Activated CD8-positive, alpha-beta memory T cell treated with anti-CD3 and anti-CD28 coated beads, Interleukin-2, amount 10 ng/mL, durations not matched to agents 7 days and 5 days (primary cell): ENCODE measurements at regions not wholly inside any gene's neighbourhood (a gene's known extent, or its start where the extent isn't known, plus 50 kb on each side); places are given as distances from the start of the nearest gene placed in this dataset.

Source experiments
- ATAC-seq: fragments of 150-1000 bp; cut with Tn5 transposase; one replicate; pipeline ENCODE4 v1.10.0; 2021; ENCODE audit warnings: moderate library complexity
- CTCF ChIA-PET: fragments of 350-600 bp; sonication (Branson Sonifier 250); formaldehyde crosslinking; loops from one replicate; lab custom pipeline; 2021; ENCODE audit warnings: antibody characterized with exemption; lab: Charles Lee
- DNase-seq: peaks from one replicate; pipeline ENCODE4 v3.0.0-alpha.2; 2020
- H3K27ac Mint-ChIP-seq: one replicate; pipeline ENCODE4 v1.8.0; 2021; ENCODE audit warnings: mild to moderate bottlenecking, mixed read lengths
- H3K27me3 Mint-ChIP-seq: one replicate; pipeline ENCODE4 v1.8.0; 2021; ENCODE audit warnings: mixed read lengths
- H3K36me3 Mint-ChIP-seq: one replicate; pipeline ENCODE4 v1.8.0; 2021; ENCODE audit warnings: mild to moderate bottlenecking, mixed read lengths
- H3K4me1 Mint-ChIP-seq: one replicate; pipeline ENCODE4 v1.8.0; 2021; ENCODE audit warnings: mixed read lengths
- H3K4me3 Mint-ChIP-seq: one replicate; pipeline ENCODE4 v1.8.0; 2021; ENCODE audit warnings: mild to moderate bottlenecking, moderate library complexity, mixed read lengths
- H3K9me3 Mint-ChIP-seq: one replicate; pipeline ENCODE4 v1.8.0; 2022; ENCODE audit warnings: low read depth, mixed read lengths

- Mint-ChIP-seq H3K36me3 (no peaks in the 10 kb centered on the region), H3K4me1 (no peaks in the 10 kb centered on the region), H3K27ac (no peak overlapping the region), H3K27me3 (no peaks in the 10 kb centered on the region), H3K9me3 (no peaks in the 10 kb centered on the region), H3K4me3 (no peak overlapping the region)
- no peak for DNase-seq
- CTCF ChIA-PET = no interaction called here
- no peak for ATAC-seq
Measured at GRCh38 chr1:57887964-57888491, 464.2 kb upstream of the DAB1 start.

GRCh38 chr1:57886376-57886775 is 462.5 kb upstream of the DAB1 start:
- Mint-ChIP-seq H3K36me3 (no peaks in the 10 kb centered on the region), H3K9me3 (no peaks in the 10 kb centered on the region), H3K27ac (no peak overlapping the region), H3K4me3 (no peak overlapping the region), H3K4me1 (no peaks in the 10 kb centered on the region), H3K27me3 (no peaks in the 10 kb centered on the region)
- no peak for ATAC-seq
- CTCF ChIA-PET = no interaction called here
- DNase-seq = no peak

GRCh38 chr1:57883642-57883995 is 459.8 kb upstream of the DAB1 start:
- CTCF ChIA-PET = no interaction called here
- no peaks in the 10 kb centered on the region for H3K27me3 Mint-ChIP-seq
- no peak overlapping the region for H3K4me3 Mint-ChIP-seq
- H3K9me3 Mint-ChIP-seq = no peaks in the 10 kb centered on the region
- DNase-seq (no peak), ATAC-seq (no peak)
- no peaks in the 10 kb centered on the region for H3K4me1 Mint-ChIP-seq
- H3K36me3 Mint-ChIP-seq = no peaks in the 10 kb centered on the region
- no peak overlapping the region for H3K27ac Mint-ChIP-seq

- H3K36me3 Mint-ChIP-seq = no peaks in the 10 kb centered on the region
- DNase-seq (no peak), ATAC-seq (no peak)
- CTCF ChIA-PET = no interaction called here
- no peaks in the 10 kb centered on the region for H3K9me3 Mint-ChIP-seq
- no peaks in the 10 kb centered on the region for H3K4me1 Mint-ChIP-seq
- H3K27me3 Mint-ChIP-seq = no peaks in the 10 kb centered on the region
- H3K4me3 Mint-ChIP-seq = no peak overlapping the region
- no peak overlapping the region for H3K27ac Mint-ChIP-seq
Measured at GRCh38 chr1:57882934-57883641, 459.2 kb upstream of the DAB1 start.

- no peaks in the 10 kb centered on the region for H3K9me3 Mint-ChIP-seq
- ATAC-seq (no peak), DNase-seq (no peak)
- H3K36me3 Mint-ChIP-seq = no peaks in the 10 kb centered on the region
- no peak overlapping the region for H3K4me3 Mint-ChIP-seq
- H3K4me1 Mint-ChIP-seq = no peaks in the 10 kb centered on the region
- H3K27me3 Mint-ChIP-seq = no peaks in the 10 kb centered on the region
- CTCF ChIA-PET = no interaction called here
- H3K27ac Mint-ChIP-seq = no peak overlapping the region
Measured at GRCh38 chr1:57882072-57882471, 458.2 kb upstream of the DAB1 start.

GRCh38 chr1:57881639-57882038 is 457.8 kb upstream of the DAB1 start:
- no peak overlapping the region for H3K4me3 Mint-ChIP-seq
- no peaks in the 10 kb centered on the region for H3K4me1 Mint-ChIP-seq
- H3K9me3 Mint-ChIP-seq = no peaks in the 10 kb centered on the region
- CTCF ChIA-PET = no interaction called here
- no peak for DNase-seq
- no peaks in the 10 kb centered on the region for H3K36me3 Mint-ChIP-seq
- H3K27ac Mint-ChIP-seq = no peak overlapping the region
- no peaks in the 10 kb centered on the region for H3K27me3 Mint-ChIP-seq
- ATAC-seq = no peak

- H3K36me3 Mint-ChIP-seq = no peaks in the 10 kb centered on the region
- no peaks in the 10 kb centered on the region for H3K27me3 Mint-ChIP-seq
- DNase-seq = no peak
- H3K4me3 Mint-ChIP-seq = no peak overlapping the region
- H3K27ac Mint-ChIP-seq = no peak overlapping the region
- CTCF ChIA-PET = no interaction called here
- ATAC-seq = no peak
- H3K4me1 Mint-ChIP-seq = no peaks in the 10 kb centered on the region
- no peaks in the 10 kb centered on the region for H3K9me3 Mint-ChIP-seq
Measured at GRCh38 chr1:57879700-57880099, 455.8 kb upstream of the DAB1 start.

- no peak for ATAC-seq
- H3K27ac Mint-ChIP-seq = no peak overlapping the region
- CTCF ChIA-PET = interaction anchor here (0.6 kb wide), 1 partner anchor 461 kb away, joined by 3 read pairs; no protein-coding TSS in a partner anchor
- no peaks in the 10 kb centered on the region for H3K36me3 Mint-ChIP-seq
- no peak for DNase-seq
- no peak overlapping the region for H3K4me3 Mint-ChIP-seq
- no peaks in the 10 kb centered on the region for H3K27me3 Mint-ChIP-seq
- H3K9me3 Mint-ChIP-seq = no peaks in the 10 kb centered on the region
- H3K4me1 Mint-ChIP-seq = no peaks in the 10 kb centered on the region
Measured at GRCh38 chr1:57874418-57874877, 450.6 kb upstream of the DAB1 start.

- Mint-ChIP-seq H3K36me3 (no peaks in the 10 kb centered on the region), H3K27ac (no peak overlapping the region), H3K4me1 (no peaks in the 10 kb centered on the region), H3K4me3 (no peak overlapping the region), H3K9me3 (no peaks in the 10 kb centered on the region), H3K27me3 (no peaks in the 10 kb centered on the region)
- DNase-seq (no peak), ATAC-seq (no peak)
- CTCF ChIA-PET = no interaction called here
Measured at GRCh38 chr1:57872913-57873312, 449.1 kb upstream of the DAB1 start.

GRCh38 chr1:57868908-57869307 is 445.0 kb upstream of the DAB1 start:
- Mint-ChIP-seq H3K9me3 (no peaks in the 10 kb centered on the region), H3K27me3 (no peaks in the 10 kb centered on the region), H3K36me3 (no peaks in the 10 kb centered on the region), H3K4me1 (no peaks in the 10 kb centered on the region), H3K4me3 (no peak overlapping the region), H3K27ac (no peak overlapping the region)
- no peak for DNase-seq
- ATAC-seq = no peak
- CTCF ChIA-PET = no interaction called here

GRCh38 chr1:57868239-57868638 is 444.4 kb upstream of the DAB1 start:
- ATAC-seq (no peak), DNase-seq (no peak)
- Mint-ChIP-seq H3K27ac (no peak overlapping the region), H3K4me1 (no peaks in the 10 kb centered on the region), H3K27me3 (no peaks in the 10 kb centered on the region), H3K9me3 (no peaks in the 10 kb centered on the region), H3K4me3 (no peak overlapping the region), H3K36me3 (no peaks in the 10 kb centered on the region)
- CTCF ChIA-PET = no interaction called here

GRCh38 chr1:57866998-57867397 is 443.1 kb upstream of the DAB1 start:
- CTCF ChIA-PET = no interaction called here
- H3K36me3 Mint-ChIP-seq = no peaks in the 10 kb centered on the region
- no peak for ATAC-seq
- H3K4me3 Mint-ChIP-seq = no peak overlapping the region
- no peak for DNase-seq
- H3K4me1 Mint-ChIP-seq = no peaks in the 10 kb centered on the region
- H3K9me3 Mint-ChIP-seq = no peaks in the 10 kb centered on the region
- no peaks in the 10 kb centered on the region for H3K27me3 Mint-ChIP-seq
- H3K27ac Mint-ChIP-seq = no peak overlapping the region

- CTCF ChIA-PET = no interaction called here
- ATAC-seq = no peak
- no peak overlapping the region for H3K27ac Mint-ChIP-seq
- no peak for DNase-seq
- no peaks in the 10 kb centered on the region for H3K27me3 Mint-ChIP-seq
- no peak overlapping the region for H3K4me3 Mint-ChIP-seq
- H3K4me1 Mint-ChIP-seq = no peaks in the 10 kb centered on the region
- H3K9me3 Mint-ChIP-seq = no peaks in the 10 kb centered on the region
- no peaks in the 10 kb centered on the region for H3K36me3 Mint-ChIP-seq
Measured at GRCh38 chr1:57860931-57861565, 437.2 kb upstream of the DAB1 start.

- H3K36me3 Mint-ChIP-seq = no peaks in the 10 kb centered on the region
Measured at GRCh38 chr1:57860325-57860724, 436.5 kb upstream of the DAB1 start.

More at GRCh38 chr1:57860325-57860724, 436.5 kb upstream of the DAB1 start:
- Mint-ChIP-seq H3K27ac (no peak overlapping the region), H3K9me3 (peaks cover 2% of the 10 kb centered on the region), H3K4me1 (no peaks in the 10 kb centered on the region), H3K4me3 (no peak overlapping the region), H3K27me3 (no peaks in the 10 kb centered on the region)
- DNase-seq (no peak), ATAC-seq (no peak)
- CTCF ChIA-PET = no interaction called here
